D341Med (cell line): ENCODE measurements at regions not wholly inside any gene's neighbourhood (a gene's known extent, or its start where the extent isn't known, plus 50 kb on each side); places are given as distances from the start of the nearest gene placed in this dataset.

ENCODE experiments used
- DNase-seq: peaks from one replicate; pipeline ENCODE4 v3.0.0; 2012; ENCODE audit warnings: low spot score

DNA sequence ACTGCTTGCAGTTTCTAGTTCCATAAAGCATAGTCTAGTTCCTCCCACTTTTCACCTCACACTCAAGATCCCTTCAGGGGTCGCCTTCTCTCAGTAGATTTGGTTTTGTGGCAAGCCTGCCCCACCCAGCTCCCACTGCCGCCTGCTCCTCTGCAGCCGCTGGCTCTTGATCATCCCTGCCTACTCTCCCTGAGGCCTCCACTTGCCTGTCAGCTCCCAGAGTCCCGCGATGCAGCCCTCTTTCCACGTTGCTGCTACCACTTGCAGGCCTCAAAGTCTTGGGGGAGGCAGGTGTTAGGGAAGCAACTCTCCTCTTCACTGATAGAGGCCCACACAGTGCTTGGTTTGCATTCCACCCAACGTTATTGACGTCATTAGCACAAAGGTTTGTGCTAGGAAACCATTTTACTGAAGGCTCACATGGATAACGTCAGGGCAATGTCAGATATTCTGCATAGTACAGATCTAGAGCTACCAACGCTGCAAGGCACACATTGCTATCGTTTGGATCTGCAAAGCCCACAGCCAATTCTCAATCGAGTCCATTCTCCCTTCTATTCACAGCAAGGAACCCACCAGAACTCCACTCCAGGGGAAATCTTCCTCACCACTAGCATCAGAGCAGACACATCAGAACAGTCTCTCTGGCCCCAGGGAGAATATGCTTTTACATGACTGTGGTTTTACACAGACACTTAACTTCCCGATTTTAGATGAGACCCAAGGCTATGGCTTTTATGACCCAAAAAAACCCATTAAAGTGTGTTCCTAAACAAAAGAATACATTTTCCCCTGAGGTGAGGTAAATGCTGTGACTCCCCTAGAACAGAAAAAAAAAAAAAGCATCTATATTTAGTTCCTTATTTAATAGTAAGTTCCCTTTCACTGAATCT is 519.5 kb upstream of the CAMK1G start:
- no peak for DNase-seq

DNA sequence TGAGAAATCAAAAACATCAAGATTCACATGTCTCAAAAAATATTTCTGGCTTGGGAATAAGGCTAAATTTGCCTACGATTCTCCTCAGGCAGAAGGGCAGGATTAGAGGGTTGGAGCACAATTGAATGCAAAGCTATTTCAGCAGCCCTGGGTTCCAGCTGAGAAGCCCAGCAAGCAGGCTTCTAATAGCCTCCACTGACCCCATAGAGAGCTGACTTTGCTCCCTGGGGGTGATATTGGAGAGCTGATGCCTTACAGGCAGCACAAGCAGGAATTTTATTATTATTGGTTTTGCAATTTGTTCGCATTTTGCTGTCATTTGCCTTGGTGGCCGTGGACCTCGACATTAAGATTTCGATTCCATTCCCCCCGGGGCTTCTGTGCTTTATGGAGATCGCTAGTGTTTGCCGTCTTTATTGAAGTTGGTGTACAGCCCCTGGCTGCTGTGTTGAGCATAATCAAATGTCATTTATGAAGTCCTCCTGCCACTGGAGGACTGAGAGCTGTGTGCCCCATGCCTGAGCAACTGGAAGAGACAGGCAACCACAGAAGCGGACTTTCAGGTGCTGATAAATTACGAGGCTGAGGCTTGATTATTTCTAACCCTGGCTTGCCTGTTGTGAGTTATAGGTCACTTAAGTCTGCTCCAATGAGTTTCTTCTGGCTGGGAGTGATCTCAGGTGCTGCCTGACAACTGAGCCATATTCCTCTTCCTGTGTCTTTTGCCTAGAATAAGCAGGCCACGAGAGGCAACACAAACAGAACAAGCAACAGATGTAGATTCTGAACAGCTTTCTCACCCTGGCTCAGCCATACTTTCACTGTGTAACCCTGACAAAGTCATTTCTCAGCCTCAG is 518.4 kb upstream of the CAMK1G start:
- no peak for DNase-seq

DNA sequence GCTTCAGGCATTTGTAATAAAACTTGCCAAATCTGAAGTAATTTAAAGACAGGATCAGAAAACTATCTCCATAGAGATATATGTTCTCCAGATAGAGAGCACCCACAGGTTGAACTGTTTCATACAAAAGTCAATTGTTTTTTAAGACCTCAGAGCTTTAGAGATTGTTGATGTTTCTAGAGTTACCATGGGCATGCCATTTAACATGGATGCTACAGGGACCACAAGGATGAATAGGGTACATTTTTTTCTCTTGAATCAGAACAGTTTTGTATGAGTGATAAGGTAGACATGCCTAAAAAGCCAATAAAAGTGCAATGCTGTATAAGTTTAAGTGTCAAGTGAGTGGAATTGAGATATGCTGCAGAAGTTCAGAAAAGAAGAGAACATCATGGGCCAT is 511.0 kb upstream of the CAMK1G start:
- no peak for DNase-seq

DNA sequence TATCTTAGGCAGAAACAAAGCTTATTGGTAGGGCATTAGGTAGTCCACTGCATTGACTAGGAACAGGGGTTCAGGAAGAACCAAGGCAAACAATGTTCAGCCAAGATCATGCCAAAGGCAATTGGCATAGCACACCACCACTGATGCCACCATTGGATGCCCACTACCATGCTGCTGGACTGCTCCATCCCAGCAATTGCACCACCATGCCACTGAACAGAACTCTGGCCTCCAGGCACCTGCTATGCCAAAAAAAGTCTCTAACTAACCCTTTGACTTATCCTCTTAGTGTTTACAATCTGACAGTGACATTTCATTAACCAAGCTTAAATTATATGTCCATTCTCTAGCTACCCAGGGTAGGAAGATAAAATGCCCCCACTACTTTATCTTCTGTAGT is 509.6 kb upstream of the CAMK1G start:
- DNase-seq = no peak

DNA sequence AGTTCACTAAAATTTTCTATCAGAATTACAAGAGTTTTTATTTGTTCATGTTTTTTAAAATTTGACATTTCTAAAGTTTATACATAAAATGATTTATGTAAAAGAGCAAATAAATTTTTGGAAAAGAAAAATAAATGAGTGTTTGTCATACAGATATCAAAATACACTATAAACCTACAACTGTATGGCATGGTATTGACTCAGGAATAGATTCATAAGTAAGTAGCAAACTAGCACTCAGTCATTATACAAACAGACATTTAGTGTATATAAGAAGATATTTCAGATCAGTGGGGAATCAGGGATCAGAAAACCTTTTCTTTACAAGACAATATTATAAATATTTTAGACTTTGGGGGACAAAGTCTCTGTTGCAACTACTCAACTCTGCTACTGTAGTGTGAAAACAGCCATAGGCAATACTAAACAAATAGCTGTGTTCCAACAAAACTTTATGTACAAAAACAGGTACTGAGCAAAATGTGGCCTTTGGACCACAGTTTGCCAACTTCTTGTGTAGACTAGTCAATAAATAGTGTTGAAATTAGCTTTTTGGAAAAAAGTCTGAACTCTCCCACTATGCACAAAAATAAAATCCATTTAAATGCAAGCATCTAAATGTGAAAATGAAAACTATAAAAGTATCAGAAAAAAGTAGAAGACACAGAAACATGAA is 508.8 kb upstream of the CAMK1G start:
- DNase-seq = no peak

DNA sequence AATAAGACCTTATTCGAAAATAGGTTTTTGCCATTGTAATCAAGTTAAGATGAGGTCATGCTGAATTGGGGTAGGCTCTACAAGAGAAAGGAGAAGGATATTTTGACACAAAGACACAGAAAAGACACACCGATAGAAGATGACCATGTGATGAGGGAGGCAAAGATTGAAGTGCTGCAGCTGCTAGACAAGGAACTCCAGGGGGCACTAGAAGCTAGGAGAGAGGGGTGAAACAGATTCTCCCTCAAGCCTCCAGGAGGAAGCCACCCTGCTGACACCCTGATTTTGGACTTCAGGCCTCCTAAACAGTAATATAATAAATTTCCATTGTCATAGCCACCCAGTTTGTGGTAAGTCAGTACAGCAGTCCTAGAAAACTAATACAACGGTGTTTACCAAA is 506.8 kb upstream of the CAMK1G start:
- peak; percentile 43 for DNase-seq

DNA sequence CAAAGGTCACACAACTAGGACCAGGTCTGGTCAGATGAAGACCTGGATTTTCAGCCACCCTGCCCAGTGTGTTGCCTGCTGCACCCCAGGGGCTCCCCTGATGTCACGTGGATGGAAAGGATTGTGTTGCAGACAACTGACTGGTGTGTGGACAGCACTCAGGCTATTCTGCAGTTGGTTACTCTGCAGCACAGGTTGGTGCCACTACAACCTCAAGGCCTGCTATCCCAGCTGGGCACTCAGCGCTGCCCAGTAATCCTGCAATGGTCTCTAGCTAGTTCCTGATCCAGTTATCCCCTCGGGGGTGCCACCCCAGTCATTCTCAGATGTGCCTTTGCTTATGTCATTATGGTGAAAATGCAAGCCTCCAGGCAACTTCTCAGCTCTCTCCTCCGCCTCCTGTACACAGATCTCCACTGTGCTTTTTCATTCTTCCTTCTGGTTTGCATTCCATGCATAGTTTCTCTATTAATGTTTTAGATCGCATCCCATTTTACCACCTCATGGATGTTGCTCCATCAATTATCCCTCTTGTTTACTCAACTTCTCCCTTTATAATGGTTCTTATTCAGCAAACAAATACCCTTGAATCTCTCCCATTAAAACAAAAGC is 503.2 kb upstream of the CAMK1G start:
- DNase-seq = no peak

DNA sequence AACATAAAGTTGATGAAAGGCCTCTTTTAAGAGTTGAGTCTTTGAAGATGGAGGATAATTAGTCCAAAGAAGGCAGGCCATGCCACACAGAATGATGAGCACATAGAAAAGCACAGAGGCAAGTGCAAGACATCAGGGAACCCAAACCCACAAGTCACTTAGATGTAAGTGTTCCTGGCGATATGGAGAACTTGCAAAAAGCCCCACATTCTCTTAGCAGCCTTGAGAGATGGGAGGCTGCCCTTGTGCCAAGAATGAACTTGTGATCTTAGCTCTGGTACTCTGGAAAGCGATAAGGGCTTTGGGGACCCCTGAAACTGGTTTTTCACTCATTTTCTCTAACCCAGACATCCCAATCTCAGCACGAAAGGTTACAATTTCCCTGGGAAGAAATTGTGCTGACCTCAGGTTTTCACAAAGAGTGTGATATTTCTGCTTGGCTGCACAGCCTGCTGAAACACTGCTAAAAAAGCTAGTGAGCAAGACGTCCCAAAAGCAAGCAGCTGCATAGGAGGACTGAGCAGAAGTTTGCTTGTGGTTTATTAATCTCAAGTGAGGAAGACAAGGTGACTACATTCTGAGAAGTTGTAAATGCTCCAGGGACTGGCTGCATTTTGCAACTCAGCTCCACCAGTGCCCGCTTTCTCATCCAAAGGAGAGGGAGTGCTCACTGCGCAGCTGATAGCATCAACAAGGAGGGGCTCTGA is 496.9 kb upstream of the CAMK1G start:
- no peak for DNase-seq

DNA sequence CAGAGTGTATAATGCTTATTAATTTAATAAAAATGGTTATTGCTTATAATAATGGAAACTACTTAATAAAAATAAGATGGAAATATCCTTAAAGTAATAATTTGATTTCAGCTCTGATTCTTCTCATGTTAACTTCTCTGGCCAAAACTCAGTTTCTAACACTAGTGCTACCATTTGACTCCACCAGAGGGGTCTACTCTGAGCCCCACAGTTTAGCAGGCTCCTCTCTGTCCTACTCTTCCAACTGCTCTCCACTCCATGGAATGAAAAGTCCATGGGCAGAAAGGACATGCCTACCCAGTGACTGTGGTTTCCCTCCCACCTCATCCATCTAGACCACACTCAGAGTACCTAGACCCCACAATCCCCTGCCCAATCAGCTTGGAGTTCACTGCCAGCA is 489.1 kb upstream of the CAMK1G start:
- DNase-seq = no peak

DNA sequence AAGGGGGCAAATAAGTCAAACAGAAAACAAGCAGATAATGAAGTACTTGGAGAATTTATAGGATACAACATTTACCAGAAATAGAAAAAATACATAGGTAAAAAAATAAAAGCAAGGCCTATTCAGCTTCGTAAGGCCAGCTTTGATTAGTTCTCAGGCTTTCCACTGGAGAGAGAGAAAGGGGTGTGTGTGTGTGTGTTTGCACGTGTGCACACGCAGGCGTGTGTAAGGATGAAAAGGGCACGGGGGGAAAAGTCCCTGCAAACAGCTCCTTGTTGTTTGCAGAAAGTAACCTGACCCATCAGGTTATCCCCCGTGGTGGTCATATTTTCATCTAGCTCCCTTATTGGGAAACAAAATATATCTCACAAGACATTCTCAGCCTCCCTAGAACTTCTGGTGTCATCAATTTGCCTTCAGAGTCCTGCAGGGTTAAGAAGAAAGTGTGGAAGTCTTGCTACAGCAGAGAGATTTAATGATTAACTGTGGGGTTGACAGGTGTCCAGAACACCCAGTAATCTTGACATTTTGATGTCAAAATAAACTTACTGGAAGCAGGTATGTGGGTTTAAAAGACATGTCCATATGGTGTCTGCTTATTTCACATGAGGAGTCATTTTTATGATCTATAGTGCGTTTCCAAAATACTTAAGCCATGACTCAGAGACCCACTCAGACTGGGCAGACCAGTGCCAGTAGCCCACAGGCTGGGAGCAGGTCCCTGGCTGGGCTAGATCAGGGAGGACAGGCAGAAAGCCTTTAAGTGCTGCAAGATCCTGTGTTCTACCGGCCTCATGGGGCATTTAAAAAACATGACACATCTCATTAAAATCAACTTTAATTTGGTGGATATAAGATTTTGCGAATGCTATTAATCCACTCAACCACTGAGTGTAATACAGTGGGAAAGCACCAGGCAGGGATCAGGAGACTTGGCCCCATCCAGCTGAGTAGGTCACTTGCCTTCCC is 487.6 kb upstream of the CAMK1G start:
- DNase-seq = no peak

DNA sequence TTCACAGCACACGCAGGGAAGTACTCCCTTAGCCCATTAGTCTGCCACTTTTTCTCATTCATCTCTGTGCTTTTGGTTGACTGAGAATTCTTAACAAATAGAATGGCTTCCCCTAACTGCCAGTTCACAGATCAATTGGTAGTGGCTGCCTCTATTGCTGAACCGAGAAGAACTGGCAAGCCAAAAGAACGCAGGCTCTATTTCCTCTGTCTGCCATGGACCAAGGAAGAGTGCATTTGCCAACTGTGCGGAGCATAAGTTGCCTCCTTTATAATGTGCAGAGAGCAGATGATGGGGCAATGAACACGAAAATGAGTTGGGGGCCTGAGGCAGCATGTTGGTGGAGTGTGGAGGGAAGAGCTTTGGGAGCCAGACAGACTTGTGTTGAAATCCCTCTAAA is 483.1 kb upstream of the CAMK1G start:
- no peak for DNase-seq

DNA sequence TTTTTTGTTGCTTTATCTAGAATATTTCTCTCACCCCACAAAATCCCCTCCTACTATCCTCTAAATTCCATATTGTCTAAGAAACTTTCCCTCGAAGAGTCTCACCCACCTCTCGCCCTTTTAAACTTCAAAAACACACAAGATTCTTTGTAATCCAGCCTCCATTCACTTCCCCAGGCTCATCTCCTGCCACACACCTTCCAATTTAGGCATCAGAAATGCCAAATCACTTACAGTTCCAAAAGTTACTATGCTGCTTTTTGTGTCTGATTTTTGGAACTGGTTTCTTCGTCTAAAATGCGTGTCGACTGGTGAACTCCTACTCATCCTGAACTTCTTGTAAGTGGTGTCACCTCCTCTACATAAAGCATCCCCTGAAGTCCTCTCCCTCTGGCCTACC is 482.4 kb upstream of the CAMK1G start:
- no peak for DNase-seq

DNA sequence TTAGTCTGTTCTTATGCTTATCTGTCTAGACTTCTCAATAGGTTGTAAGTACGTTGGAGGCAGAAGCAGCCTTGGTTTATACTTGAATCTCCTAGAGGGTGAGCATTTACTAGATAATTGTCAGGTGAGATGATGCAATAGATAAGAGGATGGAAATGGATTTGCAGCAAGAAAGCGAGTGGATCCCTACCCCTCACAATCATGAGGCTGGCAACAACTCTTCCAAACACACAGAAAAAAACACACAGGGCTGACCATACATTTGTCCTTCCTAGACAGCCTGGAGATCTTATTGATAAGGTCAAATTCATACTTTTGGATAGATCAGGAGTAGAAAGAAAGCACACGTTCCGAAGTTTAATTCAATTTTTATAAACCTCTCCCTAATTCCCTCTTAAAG is 481.4 kb upstream of the CAMK1G start:
- DNase-seq = peak; percentile 39

DNA sequence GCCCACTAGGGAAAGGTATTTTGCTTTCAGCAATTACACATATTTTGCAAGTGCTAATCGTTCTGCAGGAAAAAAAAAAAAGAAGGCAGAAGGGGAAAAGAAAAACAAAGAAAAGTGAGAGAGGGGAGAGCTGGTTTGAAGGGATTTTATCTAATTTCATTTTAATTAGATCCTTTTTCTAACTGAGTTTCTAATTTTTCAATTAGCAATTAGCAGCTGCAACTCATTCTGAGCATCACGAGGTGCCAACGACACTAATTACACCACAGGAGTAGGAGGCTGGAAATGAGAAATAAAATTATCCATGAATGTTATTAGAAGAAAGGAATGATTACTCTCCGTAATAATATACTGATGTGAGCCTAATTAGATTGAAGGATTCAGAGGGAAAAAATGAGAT is 481.0 kb upstream of the CAMK1G start:
- no peak for DNase-seq

DNA sequence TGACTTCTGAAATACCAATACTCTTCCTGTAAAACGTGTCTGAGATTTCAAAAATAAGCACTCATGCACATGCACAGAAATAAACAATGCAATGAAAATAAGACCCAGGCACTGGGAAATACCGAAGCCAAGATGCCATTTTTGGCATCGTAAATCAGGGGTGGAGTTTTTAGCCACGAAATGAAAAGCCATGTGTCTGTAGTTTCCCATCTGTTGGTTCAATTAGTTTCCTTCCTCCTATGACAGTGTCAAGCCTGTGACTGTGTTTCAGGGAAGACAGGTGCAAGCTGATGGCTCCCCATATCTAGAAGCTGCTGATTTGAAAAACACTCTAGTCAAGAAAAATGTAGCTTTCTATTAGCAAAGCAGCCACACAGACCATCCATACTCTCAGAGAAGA is 480.4 kb upstream of the CAMK1G start:
- no peak for DNase-seq

DNA sequence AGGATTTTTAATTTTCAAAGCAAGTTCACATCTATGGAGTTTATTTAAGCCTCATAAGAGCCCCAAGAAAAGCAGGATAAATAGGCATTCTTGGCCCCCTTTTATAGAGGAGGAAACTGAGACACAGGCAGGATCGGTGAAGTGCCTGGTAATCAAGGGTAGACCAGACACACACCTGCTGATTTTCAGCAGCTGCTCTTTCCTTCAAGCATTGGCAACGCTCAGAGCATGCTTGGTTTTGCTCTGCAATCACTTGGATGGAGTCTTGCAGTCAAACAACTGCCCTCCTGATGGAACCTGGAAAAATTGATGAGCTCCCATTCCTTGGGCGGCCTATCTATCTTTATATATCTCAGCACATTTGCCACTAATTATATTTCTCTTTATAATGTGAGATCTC is 478.9 kb upstream of the CAMK1G start:
- DNase-seq = no peak

DNA sequence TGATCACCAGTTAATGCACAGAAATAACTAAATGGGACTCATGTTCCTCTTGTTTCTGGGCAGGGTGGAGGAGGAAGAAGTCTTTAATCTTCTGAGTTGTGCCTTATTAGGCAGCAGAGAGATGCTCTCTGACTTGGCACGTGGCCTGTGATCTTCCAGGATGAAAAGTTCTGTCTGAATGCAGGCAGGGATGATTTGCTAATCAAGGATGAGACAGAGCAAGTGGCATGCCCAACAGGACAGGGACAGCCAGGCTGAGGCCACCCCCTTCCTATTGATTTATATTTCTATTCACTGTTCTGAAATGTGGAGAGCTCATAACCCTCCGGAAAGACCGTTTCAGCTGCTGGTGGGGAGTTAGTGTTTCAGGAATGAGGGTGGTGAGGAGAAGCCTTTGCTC is 477.8 kb upstream of the CAMK1G start:
- no peak for DNase-seq

DNA sequence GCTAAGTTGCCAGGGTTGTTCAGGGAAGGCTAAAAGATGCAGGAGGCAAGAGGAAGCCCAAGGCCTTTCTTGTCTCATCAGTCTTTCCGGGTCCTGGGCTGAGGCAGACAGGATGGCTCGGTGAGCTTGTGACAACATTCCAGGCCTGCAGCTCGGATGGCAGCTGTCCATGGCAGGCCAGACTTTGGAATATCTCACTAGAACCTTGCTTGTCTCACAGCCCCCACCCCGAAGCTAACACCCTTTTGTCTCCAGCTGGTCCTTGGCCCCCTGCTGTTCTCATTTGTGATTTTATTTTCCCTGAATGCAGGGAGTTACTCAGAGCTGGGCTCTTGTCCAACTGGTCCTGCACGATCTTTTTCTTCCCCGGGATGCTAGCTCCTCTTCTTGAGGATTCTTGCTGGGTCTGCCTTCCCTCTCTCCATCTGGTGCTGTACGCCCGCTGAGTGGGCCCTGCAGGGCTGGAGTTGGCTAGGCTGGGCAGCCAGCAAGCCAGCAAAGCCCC is 477.2 kb upstream of the CAMK1G start:
- no peak for DNase-seq

DNA sequence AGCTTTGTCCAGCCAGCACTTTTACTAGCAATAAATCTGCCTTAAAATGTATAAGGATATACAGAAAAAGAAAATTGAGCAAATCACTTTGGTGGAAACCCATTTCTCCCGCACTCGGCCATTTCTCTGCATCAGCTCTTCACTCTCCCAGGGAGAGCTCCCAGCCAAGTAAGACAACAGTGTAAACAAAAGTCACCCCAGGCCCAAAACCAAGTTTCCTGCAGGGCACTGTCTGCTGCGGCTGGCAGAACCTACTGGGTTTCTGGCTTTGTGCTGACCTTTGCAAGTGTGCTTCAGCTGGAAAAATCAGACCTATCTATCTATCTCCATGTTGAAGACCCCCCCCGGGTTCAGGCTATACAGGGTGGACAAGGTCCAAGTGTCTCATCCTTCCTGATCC is 476.7 kb upstream of the CAMK1G start:
- DNase-seq = no peak

DNA sequence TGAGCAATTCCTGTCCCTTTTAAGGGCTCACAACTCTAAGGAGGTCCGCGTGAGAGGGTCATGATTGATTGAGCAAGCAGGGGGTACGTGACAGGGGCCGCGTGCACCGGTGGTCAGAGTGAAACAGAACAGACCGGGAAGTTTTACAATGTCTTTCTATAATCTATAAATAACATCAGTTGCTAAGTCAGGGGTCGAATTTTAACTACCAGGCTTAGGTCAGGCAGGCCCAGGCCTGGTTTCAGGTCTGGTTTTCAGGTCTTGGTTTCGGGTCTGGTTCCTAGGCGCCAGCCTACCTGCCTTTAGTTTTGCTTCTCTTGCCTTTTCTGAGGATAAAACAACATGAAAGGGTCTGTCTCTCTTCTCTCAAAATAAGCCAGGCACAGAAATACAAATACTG is 476.0 kb upstream of the CAMK1G start:
- DNase-seq = no peak
